ENCODE measurements at regions not wholly inside any gene's neighbourhood (a gene's known extent, or its start where the extent isn't known, plus 50 kb on each side); places are given as distances from the start of the nearest gene placed in this dataset.

DNA sequence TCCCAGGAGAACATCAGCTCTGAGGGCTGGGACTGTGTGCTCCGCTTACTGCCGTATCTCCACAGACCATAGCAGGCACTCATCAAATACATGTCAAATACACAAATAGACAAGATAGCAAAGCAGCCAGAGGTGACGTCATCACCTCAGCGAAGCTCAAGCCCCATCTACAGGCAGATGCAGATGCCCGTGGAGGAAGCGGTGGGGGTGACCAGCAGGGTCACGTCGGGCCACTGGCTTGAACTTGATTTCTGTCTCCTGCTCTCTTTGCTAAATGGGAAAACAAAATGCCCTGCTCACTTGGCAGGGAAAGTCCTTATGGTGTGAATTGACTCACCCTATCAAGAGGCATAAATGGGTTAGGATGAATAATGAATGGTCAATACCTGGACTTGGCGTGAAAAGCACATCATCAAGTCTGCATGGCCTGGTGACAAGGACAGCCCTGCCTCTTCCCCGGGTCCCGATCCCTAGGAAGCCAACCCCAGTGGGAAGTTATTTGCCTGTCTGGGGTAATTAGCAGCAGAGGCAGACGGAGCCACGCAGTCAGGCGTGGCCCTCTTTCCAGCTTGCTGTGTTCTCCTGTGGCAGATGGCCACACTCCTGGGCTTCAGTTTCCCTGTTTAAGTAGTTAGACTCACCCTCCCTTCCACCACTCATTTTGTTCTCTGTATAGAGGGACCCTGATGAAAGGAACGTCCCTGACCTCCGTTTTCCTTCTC is 536.0 kb downstream of the NPHP4 start:
- DNase-seq: no peak

DNA sequence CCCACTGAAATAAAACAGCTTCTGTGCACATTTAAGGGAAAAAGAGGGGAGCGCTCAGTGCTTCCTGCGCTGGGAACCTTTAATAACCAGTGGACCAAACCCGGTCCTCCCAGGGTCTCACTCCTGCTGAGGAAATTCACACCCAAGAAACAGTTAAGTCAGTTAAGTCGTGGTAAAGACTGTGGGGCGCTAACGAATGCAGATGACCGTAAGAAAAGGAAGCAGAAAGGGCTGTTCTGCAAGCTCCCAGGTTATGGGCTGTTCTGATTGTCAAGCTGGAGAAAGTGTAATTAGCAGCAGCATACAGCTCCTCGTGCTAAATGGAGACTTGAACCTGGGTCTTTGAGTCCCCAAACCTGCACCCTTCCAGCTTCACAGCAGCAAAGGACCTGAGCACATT is 536.6 kb downstream of the NPHP4 start:
- no peak for DNase-seq

GRCh38 chr1:5455056-5455455 is 537.2 kb downstream of the NPHP4 start:
- DNase-seq: no peak

- DNase-seq: no peak
Measured at GRCh38 chr1:5453347-5453746, 538.9 kb downstream of the NPHP4 start.

DNA sequence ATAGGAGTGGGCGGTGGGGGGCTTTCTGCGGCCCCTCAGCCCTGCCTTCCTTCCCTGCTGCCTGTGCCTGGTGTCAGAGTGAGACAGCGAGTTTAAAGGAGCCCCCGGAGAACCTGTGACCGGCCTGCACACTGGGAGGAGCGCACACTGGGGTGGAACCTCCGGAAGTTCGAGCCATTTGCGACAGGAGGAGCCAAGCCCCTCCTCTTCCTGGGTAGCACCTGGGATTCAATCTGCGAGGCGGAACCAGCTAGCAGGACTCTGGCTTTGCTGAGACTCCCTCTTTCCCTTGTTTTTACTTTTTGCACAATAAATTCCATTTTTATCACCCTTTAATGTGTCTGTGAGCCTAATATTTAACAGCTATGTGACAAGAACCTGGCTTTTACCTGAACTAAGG is 540.6 kb downstream of the NPHP4 start:
- DNase-seq: no peak

- DNase-seq: no peak
Measured at GRCh38 chr1:5448486-5448885, 543.7 kb downstream of the NPHP4 start.

GRCh38 chr1:5447503-5447960 is 544.7 kb downstream of the NPHP4 start:
- DNase-seq: no peak

GRCh38 chr1:5444396-5444795 is 547.8 kb downstream of the NPHP4 start:
- DNase-seq: no peak

DNA sequence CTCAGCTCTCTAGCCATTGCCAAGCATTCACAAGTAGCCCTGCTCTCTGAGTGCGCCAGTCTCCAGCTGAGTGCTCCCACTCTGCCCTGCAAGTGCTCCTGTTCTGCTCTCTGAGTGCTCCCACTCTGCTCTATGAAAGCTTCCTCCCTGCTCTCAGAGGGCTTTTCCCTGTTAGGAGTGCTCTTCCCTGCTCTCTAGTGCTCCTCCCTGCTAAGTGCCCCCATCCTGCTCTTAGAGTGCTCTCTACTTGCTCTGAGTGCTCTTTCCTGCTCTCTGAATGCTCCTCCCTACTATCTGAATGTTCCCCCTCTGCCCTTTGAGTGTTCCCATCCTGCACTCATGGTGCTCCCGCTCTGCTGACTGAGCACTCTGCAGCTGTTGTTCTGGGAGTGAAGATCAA is 555.4 kb downstream of the NPHP4 start:
- no peak for DNase-seq

GRCh38 chr1:5435414-5435813 is 556.8 kb downstream of the NPHP4 start:
- DNase-seq: no peak

DNA sequence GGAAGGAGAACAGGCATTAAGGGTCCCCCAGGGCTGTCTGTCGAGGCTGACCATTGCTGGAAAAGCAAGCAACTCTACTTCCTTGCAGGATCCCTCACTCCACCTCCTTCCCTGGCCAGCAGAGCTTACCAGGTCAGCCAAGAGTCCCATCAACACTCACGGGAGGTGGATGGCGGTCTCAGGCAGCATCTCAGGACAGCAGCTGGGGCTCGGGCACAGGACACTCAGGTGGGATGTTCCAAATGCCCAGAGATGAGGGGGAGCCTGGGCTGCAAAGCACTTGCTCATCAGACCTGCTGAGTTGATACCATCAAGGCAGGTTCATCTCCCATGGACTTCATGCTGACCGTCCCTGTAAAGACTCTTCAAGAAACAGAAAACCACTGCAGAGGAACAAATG is 559.8 kb downstream of the NPHP4 start:
- no peak for DNase-seq

GRCh38 chr1:5430911-5431697 is 561.1 kb downstream of the NPHP4 start:
- no peak for DNase-seq

DNA sequence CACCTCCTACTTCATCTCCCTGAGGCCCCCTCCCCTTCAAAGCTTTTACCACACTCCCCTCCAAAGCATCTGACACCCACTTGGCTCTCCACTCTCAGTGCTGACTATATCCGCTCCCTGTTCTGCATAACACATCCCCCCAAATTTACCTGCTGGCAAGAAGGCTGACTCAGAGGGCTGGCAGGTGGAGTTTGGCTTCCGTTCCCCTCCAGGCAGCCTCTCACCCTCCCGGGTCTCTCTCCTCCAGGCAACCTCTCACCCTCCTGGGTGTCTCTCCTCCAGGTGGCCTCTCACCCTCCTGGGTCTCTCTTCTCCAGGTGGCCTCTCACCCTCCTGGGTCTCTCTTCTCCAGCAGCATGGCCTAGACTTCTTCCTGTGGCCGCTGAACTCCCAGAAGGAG is 562.1 kb downstream of the NPHP4 start:
- no peak for DNase-seq

- no peak for DNase-seq
Measured at GRCh38 chr1:5428351-5428750, 563.9 kb downstream of the NPHP4 start.

GRCh38 chr1:5427026-5427613 is 565.1 kb downstream of the NPHP4 start:
- no peak for DNase-seq

DNA sequence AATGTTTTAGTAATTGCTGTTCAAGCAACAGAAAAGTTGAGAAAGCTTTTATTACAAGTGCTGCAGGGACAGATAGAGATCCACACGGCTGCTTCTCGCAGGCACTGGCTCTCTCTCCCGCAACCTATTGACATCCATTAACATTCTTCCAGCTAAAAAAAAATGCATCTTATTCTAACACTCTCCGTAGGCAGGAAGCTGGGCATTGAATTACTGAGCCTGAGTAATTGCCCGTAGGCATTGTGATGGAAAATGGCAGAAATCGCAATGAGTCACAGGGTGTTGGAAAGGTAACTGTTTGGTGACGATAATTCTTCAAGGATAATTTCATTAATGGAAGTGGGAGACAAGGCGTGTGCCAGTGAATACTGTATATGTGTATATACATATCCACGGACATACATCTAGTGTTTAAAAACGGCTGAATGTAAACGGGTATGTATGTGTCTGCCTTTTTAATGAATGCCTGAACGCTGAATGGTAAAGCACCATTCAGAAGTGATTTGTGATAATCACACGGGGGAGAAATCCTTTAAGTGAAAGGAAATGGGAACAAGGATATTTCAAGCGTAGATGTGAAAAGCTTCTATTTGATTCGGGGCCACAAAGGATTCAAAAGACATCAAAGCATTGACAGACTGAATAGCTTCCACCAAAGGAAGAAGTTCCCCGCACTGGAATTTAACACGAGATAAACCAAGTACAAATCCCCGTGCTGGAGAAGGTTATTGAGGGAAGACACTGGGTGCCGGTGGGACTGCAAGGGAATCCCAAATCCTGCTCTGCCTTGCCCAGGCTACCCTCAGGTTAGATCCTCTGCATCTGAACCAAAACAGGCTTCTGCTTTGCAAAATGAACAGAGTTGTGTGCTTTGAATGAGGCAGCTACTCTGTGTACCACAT is 567.2 kb downstream of the NPHP4 start:
- no peak for DNase-seq

- DNase-seq: no peak
Measured at GRCh38 chr1:5423109-5423508, 569.1 kb downstream of the NPHP4 start.

GRCh38 chr1:5419501-5419900 is 572.7 kb downstream of the NPHP4 start:
- no peak for DNase-seq

- DNase-seq: no peak
Measured at GRCh38 chr1:5416518-5416917, 575.7 kb downstream of the NPHP4 start.

- DNase-seq: no peak
Measured at GRCh38 chr1:5415606-5416005, 576.6 kb downstream of the NPHP4 start.

- DNase-seq: no peak
Measured at GRCh38 chr1:5410652-5411051, 581.6 kb downstream of the NPHP4 start.

GRCh38 chr1:5408401-5408800 is 583.8 kb downstream of the NPHP4 start:
- DNase-seq: no peak

- DNase-seq: no peak
Measured at GRCh38 chr1:5405263-5405662, 587.0 kb downstream of the NPHP4 start.
